AML-193 (cell line): ENCODE measurements at regions not wholly inside any gene's neighbourhood (a gene's known extent, or its start where the extent isn't known, plus 50 kb on each side); places are given as distances from the start of the nearest gene placed in this dataset.
A peak's percentile ranks its signal among the peaks of the same experiment; 100 is the strongest.

Source experiments
- DNase-seq, 2 experiments: peaks; one replicate each; lab custom pipeline; 2025; lab: John Stamatoyannopoulos, UW

DNA sequence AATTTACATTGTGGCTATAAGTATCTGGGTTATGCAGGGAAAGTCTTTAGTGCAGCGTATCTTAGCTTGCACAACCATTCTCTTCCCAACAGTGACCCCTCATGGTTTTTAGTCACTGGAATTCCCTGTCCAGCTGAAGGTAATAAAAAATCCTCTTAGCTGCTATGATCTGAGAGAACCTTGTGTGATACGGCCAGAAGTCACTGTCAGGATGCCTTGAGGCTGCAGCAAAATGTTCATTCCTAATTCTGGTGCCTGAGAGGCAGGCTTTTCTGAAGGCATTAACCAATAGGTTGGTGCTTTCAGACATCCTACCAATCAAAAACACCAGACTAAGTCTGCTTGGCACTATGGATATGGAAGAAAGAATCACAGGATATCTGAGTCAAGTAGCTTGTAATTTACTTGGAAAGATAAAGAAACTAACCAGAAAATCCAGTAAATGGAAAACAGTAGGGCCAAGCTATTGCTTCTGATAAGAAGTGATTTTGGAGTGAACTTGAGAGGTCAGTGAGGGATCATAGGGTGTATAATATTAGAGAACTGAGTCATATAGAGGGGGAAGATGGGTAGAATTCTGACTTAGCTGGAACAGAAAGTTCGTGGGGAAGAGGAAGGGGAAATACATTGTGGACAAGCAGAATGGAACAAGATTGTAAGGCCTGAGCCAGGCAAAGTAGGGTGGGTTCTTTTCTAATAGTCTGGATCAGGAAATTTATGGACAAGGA lies 89.0 kb upstream of the SLC14A2 start:
- DNase-seq, result no peak

DNA sequence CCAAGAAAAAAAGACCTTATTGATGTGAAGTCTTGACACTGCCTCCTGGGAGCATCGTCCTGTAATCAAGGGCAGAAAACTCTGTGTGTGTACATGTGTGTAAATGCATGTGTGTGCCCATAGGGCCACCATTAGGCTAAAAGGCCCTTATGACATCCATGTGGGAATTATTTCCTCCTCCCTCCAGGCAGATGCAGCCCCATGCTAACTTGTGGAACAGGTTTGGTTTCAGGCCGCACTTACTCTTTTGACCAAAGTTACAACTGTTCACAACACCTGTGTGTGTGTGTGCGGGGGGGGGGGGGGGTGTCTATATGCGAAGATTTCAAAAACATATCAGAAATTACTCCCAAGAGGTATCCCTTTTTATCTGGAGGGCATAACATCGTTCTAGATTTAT lies 87.4 kb upstream of the SLC14A2 start:
- DNase-seq, result no peak

DNA sequence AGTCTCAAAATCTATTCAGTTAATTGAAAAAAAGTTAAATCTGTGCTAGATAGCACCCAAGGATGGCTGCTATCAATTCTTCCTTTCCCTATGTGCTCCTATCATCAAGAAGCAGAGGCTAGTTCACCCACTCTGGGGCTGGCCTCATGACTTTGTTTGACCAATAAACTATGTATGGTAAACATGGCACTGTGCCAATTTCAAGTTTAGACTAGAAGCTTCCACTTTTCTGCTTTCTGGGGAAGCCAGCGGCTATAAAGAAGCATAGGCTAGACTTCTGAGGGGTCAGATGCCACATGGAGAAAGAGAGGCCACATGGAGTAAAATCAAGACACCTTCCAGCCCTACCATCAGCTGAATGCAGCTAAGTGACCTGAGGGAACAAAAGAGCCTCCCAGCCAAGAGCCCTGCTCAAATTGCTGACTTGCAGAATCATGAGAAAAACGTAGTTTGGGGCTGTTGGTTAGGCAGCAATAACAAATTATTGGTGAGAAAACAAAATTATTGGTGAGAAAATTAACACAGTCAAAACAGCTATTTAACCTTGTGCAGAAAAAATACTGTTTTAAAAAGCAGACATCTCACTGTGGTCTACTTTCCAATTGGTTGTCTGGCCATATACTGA lies 86.5 kb upstream of the SLC14A2 start:
- DNase-seq, result no peak

DNA sequence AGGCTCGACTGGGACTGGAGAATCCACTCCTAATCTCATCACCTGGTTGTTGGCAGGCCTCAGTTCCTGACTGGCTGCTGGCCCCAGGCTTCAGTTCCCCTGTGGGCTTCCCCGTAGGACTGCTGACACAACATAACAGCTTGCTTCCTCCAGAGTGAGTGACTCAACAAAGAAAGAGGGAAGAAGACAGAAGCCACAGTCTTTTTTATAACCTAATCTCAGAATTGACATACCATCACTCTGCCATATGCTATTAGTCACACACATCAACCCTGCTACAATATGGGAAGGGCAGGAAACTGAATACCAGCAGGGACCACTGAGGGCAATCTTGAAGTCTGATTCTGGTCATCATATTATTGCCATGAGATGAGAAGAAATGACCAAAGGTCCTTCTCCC lies 76.8 kb upstream of the SLC14A2 start:
- no peak for DNase-seq

DNA sequence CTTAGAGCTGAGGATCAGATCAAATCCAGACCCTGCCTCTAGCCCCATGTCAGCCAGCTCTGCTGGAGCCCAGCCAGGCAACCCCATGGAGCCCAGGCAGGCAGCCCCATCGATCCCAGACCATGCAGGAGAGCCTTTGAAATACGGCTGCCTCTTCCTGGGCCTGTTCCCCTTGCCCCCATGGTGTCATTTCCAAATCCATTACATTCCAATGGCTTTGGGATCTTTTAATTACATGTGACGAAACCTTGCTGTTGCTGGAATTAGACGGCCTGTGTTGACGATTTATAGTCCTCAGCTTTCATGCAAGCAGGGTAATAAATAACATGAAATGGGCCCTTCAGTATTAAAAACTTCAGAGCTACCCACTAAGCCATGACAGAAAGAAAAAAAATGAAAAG lies 75.8 kb upstream of the SLC14A2 start:
- no peak for DNase-seq

DNA sequence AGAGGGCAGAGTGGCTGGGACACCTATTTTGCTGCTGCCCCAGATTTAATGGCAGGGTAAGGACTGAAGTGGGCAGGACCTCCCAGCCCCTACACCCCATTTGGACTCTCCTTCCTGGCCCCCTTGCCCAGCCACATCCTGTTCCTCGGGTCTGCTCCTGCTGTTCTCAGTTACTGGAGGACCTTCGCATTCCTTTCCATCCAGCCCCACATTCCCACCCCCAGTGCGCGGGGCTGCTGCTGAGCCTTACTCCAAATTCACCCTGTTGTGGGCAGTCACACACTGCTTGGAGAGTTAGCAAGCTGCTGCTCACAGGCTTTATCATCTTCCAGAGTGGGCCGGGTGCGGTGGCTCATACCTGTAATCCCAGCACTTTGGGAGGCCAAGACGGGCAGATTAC lies 75.2 kb upstream of the SLC14A2 start:
- no peak for DNase-seq

DNA sequence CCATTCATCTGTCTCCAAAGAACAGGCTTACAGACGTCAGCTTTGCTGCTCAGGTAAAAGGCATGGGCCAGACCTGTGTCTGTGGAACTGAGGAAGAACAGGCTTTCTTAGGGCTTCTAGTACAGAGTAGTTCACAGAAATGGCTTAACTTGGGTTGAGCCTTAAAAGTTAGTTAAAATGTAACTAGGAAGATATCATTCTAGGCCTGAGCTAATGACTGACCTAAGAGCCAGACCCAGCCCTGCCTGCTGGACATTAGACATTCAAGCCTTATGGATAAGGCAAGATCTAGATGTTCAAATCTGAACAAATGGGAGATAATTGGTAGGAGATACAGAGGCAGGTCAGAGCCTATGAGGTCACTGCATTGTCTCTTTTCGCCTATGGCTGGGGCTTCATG lies 73.9 kb upstream of the SLC14A2 start:
- DNase-seq, result no peak

DNA sequence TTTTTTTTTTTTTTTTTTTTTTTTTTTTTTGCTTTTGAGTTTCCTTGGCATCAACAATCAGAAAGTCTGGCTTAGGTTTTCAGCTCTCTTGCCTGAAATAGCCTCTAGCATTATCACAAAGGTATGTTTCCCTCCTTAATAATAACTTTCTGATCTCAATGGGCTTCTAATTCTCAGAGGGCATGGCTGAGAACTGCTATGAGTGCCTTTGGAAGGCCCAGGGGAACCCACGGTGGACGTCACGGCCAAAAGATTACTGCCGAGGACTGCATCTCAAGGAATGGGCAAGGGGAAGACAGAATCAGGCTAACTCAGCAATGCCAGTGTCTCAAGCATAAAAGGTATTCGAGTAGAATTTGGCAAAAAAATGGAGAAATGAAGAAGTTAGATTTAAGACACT lies 73.2 kb upstream of the SLC14A2 start:
- DNase-seq, result no peak

DNA sequence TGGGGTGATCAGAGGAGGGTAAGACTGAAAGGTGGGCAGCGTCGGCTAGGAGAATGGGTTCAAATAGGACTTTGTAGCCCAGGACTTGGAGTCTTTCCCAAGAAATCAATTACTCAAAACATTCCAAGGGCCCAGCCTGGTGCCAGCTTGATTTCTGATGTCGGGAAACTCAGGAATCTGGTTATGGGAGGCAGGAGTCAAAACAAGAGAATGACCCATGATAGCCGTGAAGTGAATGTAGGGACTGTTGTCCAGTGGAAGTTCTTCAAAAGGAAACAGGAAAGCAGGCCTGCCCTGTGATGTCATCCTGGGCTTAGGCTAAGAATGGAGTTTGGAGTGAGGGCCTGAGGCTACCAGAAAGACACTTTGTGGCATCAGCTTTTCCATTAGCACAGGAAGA lies 67.4 kb upstream of the SLC14A2 start:
- no peak for DNase-seq

DNA sequence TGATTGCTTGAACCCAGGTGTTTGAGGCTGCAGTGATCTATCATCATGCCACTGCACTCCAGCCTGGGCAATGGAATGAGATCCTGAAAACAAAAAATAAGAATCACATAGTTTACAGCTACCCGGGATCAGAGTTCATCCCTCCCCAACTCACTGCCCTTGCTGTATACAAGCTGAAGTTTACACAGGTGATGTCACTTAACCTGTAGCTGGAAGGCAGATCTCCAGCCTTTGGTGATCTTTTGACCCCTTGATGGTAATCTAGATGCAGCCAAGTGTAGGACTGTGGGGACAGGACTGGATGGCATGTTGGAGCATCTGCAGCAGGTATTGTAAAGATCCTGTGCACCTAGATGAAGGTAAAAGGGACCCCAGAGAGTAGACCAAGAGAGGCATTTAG lies 66.7 kb upstream of the SLC14A2 start:
- no peak for DNase-seq

DNA sequence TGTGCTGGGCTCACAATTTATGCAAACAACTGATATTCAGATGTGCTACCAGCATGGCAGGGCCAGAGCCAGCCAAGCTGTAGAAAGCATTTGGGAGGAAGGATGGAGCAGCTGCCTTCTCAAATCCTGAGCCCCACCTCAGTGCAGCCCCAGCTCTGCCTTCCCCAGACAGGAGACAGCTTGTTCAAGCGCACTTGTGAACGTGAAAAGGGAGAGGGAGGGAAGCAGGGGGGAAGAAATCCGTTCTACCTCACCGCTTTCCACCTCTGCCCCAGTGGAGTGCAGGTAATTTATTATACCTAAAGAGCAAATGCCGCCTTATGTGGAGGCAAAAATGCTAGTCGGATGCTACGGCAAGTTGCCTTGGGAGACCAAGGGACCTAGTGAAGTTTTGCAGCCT lies 66.0 kb upstream of the SLC14A2 start:
- DNase-seq, result no peak

DNA sequence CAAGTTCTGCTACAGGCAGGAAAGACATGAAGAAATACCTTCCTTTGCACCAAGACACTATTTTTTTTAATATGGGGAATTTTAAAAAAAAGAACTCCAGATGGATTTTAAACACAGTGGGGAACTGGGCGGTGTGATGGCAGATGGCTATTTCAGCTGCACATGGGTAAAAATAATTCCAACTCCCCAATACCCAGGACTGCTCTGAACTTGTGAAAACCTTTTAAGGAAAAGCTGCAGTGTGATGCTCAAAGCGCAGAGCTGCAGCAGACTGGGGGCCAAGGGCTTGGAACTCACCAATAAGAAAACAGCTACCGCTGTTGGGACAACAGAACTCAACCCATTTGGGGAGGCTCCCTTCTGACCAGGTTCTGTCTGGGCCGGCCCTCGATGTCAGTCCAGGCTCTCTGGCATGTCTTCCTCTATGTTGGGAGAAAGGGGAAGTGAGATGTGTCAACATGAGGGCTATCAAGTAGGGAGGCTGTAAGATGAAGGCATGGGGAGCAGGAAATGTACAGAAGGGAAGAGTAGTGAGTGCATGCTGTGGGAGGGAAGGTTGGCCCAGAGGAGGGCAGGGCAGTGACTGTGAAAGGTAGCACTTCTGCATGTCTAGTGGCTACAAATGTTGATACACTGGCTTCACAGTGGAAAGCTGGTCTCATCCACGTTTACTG lies 64.0 kb upstream of the SLC14A2 start:
- DNase-seq, result peak; percentile 32 to 55

DNA sequence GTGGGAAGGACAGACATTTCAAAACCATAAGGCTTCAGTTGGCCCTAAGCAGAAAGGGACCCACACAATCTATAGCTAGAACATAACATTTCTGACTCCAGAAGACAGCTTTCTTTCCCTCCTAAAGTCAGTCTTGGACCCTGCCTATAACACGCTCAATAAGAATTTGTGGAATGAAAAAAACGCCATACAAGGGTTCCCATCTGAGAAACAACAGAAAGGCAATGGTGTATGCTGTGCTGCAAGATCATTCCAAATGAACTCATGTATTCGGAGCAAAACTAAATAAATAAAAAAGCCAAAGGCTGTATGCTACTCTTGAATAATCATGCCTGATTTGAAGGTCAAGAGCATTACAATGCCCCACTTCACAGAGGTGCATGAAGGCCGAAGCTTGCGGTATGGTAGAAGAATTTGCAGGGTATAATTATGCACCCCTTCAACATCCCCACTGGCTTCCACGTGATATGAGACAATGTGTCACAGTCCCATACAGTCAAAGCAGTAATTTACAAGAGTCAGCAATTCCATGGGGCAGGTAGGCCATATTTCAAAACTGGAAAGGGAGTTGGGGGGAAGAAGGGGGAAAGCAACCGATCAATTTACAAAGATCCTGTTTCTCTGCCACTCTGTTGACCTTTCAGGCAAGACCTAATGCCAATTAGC lies 61.4 kb upstream of the SLC14A2 start:
- no peak for DNase-seq

DNA sequence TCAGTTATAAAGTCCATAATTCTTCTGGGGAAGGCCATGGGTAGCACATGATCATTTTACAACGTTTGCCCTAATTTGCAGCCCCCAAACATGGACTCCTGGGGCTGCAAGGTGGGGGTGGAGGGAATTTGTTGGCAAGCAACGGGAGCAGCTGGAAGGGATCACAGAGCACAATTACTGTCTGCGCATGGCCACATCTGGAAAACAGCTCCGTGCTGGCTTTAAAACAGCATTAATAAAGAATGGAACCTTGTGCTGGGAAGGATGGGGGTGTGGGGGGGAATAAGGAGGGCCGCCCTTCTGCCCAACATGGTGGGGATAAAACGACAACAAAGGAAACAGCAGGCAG lies 60.9 kb upstream of the SLC14A2 start:
- no peak for DNase-seq

DNA sequence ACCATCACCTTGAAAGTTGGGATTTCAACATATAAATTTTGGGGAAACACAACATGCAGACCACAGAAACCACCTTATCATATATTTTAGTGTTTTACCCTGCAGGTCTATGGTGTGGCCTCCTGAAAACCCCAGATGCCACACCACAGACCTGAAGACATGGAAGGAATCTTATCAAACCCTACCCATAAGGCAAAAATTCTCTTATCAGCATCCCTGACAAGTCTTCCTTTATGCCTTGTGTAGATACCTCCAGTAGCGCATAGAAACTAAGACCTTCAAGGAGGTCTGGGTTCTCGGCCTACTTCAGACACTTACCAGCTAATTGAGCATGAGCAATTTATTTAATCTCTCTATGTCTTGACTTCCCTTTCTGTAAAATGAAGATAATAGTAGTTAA lies 59.1 kb upstream of the SLC14A2 start:
- no peak for DNase-seq

DNA sequence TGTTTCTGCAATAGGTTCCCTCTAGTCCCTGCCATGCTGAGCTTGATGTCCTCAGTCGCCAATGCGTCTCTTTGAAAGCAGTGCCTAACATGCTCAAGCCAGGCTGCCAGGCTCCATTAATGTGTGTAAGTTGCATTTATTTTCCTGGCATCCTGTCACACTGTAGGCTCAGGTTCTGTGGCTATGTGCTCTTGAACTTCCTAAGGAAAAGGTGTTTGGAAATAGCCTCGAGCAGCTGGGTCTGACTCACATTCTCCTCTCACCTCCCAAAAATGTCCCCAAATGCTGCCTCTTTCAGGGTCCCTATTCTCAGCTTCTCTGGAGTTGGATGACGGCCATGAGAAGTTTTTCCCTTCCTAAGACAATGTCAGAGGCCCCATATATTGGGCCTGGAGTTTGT lies 58.0 kb upstream of the SLC14A2 start:
- DNase-seq, result no peak

DNA sequence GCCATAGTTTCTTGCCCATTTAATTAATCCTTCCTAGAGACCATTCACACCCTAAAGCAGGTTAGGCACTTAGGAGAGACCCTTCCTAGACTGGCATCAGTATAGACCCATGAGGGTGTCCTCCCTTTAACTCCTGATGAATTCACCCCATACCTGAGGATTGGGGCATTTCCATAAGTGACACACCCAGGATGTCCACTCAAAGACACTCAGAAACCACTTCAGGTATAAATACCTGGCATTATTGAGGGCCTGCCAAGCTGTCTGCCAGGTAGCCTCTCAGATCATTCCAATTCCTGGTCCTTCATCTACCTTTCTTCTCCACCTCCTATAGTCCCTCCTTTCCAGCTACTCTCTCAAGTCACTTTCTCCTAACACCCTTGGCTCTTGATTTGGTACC lies 57.5 kb upstream of the SLC14A2 start:
- no peak for DNase-seq

DNA sequence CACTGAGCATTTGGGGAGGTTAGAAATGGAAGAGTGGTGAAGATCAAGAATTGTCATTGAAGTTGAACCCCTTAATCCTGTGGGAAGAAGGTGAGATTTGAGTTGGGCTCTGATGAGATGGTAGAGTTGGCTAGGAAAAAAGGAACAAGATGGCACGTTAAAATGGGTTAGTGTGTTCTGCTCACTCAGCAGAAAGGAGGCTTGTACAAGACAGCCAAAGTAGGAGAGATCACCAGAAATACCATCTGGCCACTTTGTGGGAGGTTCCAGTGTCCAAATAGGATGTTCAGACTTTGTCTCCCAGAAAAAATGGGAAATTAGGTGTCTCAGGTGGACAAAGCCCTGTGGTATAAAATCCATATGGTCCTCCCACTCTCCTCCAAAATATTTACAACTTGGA lies 56.0 kb upstream of the SLC14A2 start:
- no peak for DNase-seq

DNA sequence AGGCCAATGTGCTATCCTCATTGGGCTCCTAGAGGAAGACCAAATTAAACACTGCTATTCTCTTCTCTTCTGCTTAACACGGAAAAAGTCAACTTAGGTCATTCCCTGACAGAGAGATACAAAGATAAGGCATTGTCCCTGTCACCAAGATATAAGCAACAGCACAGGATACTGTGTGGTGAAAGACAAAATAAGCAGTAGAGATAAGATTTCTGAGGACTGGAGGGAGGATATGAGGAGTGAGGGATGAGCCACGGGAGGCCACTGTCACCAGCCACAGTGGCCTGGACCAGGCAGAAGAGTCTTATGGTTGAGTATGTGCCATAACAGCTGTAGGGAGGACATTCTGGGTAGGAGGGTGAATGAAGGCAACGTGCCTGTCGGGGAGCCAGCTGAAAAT lies 54.4 kb upstream of the SLC14A2 start:
- DNase-seq, result no peak

DNA sequence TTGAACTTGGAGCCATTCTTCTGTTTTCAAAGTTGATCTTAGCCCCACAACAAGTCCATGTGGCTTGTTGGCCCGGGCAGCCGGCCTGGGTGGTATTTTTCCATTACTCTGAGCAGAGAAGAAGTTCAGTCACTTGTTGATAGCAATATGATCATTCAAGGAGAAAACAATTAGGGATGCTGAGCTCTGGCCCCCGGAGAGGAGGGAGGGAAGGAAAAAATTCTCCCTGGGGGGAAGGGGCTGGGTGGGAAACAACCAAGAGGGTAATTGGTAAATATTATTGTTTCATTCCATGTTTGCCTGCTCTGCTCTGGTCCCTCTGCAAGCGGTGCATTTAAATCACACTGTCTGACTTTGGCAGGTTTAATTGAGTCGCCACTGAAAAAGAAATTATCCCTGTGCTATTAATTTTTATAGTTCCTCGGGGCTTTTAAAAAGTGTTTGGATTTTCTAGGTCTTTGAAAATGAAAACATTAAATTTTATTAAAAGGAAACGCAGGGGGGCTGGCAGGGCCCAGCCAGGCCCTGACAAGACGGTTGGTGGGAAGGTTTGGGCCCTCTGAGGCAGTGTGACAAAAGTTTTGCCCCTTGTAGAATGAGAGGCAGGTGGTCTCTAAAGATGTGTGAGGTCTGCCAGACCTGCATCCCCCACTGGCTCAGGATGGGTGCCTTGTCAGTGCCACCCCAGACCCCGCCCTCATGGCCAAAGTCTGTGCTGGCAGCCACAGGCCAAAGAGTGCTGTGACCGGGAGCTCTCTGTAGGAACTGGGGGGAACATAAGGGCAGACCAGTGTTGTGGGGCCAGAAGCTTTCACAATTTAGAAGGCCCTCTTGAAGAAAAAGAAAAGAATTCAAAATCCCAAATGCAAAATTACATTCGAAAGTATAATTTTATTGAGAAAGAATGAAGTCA lies 52.5 kb upstream of the SLC14A2 start:
- no peak for DNase-seq

DNA sequence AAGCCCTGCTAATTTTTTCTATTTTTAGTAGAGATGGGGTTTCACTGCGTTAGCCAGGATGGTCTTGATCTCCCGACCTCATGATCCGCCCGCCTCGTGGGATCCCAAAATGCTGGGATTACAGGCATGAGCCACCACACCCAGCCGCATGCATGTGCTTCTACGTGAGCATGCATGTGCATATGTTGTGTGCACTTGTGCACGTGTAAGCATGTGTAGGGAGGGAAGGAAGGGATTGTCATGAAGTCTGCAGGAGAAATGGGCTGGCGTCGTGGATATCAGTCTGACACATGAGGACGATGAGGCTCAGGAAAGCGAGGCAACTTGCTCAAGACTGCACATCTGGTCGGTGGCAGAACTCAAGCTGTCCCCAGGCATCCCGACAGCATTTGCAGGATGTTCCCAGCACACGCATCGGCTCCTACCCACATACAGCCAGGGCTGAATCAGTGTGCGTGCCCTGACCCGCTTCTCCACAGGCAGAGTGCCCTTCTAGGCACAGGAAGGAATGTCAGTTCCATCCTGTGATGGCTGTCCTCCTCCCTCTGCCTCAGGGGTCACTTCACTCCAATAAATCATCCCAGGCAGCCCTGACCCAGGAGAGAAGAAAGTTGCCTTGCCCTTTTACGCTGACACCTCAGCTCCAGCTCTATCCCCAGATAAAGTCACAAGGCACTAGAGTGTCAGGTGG lies 49.9 kb upstream of the SLC14A2 start:
- DNase-seq, result no peak
